HCEC 1CT (cell line): ENCODE measurements at regions not wholly inside any gene's neighbourhood (a gene's known extent, or its start where the extent isn't known, plus 50 kb on each side); places are given as distances from the start of the nearest gene placed in this dataset.
A peak's percentile ranks its signal among the peaks of the same experiment; 100 is the strongest.

Experiments
- DNase-seq: peaks from one replicate; pipeline ENCODE4 v3.0.0-alpha.2; 2017

DNA sequence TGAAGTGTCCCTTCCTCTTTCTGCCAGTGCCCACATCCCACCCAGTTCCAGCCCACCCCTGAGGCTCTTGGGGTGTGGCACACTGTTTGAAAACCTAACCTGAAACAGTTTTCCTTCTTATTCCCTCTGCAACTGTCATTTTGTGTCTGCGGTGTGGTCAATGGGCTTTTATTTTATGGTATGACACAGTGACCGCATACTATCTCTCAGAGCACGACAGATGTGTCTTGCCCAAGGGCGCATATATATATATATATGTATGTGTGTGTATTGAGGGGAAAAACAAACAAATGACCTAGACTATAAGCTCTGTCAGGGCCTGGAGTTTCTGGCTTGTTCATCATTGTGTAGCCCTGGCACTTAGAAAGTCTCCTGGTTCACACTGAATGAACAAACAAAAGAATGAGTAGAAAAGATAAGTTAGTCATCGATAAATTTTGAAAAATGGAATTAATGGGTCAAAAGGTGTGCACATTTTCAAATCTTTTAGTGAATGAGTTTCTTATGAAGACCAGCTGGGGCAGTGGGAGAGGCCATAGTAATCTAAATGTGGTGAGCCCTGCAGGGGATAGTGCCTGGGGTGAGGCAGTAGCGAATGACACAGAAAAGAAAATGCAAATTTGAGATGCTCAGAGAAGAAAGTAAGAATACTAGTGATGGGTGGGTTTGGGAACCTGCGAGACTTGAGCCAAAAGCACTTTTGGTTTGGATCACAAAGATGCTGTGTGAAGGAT is 198.4 kb downstream of the SNX10 start:
- no peak for DNase-seq

GRCh38 chr7:26490640-26491624 is 199.3 kb downstream of the SNX10 start:
- no peak for DNase-seq

- no peak for DNase-seq
These were observed 201.2 kb downstream of the SNX10 start for GRCh38 chr7:26492816-26493215.

DNA sequence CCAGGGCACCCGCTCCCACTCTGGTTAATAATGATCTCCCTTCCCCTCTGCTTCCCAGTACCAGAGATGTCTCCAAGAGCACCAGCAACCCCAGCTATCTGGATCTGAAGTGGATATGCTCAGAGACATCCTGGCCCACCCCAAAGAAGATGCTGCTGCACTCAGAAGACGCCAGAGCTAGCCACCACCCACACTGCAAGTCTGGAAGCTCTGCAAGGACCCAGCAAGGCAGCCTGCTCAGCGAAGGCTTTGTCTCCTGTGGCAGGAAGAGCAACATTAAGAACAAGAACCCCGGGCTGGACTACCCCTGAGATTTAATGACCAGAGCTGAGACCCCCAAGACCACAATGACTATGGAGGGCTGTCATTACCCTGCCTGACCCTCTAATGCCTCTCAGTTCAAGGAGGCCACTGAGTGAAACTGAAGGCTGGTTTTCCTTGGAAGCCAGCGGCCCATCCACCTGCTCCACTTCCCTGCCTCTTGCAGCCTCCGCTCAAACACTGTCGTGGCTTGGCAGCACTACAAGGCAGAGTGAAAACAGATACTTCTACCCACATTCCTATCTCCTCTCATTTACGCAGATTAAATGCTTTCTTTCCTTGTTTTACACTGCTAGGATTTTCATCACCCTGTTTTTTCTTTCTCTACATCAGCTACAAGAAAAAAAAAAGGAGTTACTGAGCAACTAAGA is 202.2 kb downstream of the SNX10 start:
- no peak for DNase-seq

GRCh38 chr7:26495569-26495968 is 203.9 kb downstream of the SNX10 start:
- DNase-seq = no peak

DNA sequence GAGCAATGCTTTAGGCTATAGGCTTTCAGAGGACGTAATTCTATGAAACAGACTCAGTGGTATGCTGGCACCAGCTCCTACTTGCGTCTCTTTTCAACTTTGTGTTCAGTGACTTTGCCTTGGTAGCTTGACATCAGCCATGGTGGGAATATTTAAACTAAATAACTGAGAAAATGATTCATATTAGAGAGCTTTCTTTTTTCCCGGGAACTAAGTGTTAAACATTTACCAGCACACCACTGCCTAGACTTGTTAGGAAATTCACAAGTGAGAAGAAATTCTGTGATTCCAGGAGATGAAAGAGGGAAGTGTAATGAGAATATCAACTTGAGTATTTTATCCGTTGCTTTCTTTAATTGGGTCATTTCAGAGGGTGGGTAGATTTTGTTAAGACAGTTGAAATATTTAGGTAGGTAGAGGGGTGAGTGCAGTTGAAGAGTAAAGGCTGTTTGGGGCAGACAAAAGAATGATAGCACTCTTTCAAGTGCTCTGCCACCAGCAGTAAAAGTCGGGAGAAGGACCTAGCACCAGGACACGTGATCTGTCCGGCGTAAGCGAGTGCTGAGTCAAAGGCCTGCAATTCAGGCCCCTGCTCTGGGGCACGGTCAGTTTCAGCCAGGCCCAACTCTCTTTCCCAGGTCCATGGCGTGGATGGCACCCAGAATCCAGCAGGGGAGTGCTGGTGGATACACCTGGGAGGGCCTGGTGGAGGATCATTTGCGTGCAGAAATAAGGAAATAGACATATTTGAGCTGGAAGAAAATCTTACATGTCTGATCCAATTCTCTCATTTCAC is 206.3 kb downstream of the SNX10 start:
- DNase-seq = no peak

- DNase-seq = no peak
These were observed 207.7 kb downstream of the SNX10 start for GRCh38 chr7:26499315-26499897.

GRCh38 chr7:26500749-26501352 is 209.2 kb downstream of the SNX10 start:
- DNase-seq = peak; percentile 49

- DNase-seq = no peak
These were observed 212.9 kb downstream of the SNX10 start for GRCh38 chr7:26504411-26505120.

DNA sequence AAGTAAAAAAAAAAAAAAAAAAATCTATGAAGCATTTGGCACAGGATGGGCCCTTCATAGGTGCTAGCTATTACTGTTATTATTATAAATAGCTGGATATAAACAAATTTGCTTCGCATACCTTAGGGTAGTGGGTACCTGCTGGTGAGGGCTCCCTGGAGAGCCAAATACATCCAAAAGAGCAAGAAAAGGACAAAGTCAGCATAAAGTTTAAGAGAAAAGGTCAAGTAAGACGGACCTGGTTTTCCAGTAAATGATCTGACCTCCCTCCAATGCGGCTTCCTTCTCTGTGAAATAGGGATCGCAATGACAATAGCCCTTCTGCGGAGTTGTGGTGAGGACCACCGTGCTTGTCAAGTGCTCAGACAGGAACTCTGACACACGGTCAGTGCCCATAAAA is 214.5 kb downstream of the SNX10 start:
- no peak for DNase-seq

GRCh38 chr7:26507108-26507987 is 215.7 kb downstream of the SNX10 start:
- DNase-seq = no peak

DNA sequence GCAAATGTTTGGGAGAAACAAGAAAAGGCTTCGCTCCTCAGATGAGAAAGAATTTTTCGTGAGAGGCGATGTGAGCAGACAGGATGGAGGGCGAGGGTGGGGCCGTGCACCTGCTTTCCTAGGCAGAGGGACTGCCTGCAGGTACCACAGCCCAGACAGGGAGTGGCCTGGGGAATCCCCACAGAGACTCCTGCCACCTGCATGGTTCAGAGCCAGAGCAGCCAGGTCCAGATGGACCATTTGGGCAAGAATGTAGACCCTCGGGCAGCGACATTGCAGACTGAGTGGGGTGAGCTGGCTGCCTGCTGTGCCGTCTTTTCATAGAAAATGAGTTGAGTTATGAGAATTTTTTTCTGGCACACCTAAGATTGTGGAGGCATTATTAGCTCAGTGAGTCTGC is 216.8 kb downstream of the SNX10 start:
- DNase-seq = no peak

GRCh38 chr7:26508917-26509316 is 217.3 kb downstream of the SNX10 start:
- no peak for DNase-seq

- DNase-seq = no peak
These were observed 218.7 kb downstream of the SNX10 start for GRCh38 chr7:26510231-26510957.

DNA sequence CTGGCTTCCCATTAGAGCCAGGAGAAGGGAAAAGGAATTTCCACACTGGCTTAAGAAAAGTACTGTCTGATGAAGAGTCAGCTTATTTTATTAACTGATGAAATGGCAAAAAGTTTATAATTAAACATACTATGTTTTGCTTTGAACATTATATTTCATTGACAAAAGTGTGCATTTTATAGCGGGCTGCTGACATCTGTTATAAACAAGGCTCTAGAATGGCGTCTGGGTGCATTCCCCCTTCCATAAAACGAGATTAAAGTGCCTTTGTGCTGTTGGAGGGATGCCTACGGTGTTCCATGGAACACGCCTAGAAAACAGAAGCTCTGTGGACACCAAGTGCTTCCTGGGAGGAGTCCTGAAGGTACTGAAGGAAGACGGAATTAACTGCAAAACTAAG is 220.2 kb downstream of the SNX10 start:
- DNase-seq = no peak

GRCh38 chr7:26512737-26513136 is 221.1 kb downstream of the SNX10 start:
- no peak for DNase-seq

DNA sequence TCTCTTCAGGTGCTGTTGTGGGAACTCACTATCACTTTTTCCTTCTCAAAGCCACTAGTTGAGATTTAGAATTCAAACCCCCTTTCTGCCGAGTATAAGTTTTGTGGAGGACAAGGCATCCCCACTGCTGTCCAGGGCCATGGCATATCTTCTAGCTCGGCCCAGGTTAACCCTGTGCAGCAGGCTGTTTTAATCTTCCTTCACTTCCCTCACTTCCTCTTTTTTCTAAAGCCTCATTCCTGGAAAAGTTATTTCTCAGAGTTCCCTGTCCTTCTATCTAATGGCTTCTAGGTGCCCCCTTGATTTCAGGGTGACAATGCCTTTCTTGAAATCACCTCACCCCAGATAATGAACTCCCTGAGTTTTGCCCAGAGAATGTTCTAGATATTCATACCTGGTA is 222.3 kb downstream of the SNX10 start:
- no peak for DNase-seq

DNA sequence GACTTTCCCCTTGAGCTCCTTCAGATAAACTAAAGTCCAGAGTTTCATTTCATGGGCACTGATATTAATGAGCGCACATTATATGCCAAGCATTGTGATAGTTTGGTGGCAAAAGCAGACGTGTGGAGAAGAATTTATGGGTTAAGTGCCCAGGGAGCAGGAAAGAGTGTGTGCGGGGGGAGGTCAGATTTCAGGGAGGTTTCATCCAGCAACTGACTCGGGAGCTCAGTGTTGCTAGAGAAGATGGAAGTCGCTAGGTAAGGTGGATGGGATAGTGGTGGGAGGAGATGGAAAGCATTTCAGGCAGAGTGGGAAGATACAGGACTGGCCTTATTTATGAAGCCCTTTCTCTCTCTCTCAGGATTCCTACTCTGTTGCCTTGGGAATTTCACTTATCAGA is 223.0 kb downstream of the SNX10 start:
- no peak for DNase-seq

DNA sequence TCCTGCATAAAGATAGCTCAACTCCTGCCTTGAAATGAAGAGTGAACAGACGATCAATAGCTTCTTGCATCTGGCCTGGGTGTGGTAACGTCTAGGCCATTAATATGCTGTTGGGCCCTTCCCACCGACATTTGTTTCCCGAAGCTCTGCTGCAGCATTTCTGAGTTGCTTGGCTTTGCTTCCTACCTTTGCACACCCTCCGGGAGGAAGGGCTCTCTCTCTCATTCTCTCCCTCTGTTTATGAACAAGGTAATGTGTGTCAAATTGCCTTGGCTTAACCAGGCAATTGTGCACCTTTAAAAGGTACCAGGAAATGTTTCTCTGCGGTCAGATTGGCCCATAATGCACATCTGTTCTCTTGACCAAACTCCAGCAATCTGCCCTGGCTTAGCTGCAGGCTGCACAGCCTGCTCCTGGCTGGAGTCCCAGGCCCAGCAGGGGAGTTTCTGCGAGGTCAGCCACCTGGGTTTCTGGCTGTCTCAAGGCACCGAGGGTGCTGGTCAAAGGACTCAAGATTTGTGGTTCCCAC is 223.7 kb downstream of the SNX10 start:
- no peak for DNase-seq
